Neural cell (in vitro differentiated cells): ENCODE measurements at regions not wholly inside any gene's neighbourhood (a gene's known extent, or its start where the extent isn't known, plus 50 kb on each side); places are given as distances from the start of the nearest gene placed in this dataset.

Source experiments
- H2AFZ ChIP-seq: fragments of 200-600, 300-800 bp; sonication (generic), shearing (Covaris generic); 2 replicates; pipeline ENCODE4 v1.6.0; 2014; ENCODE audit warnings: low read depth, mild to moderate bottlenecking, antibody characterized with exemption, low read length, moderate library complexity
- H3F3A ChIP-seq: fragments of 200-600 bp; shearing (Covaris generic); 2 replicates; pipeline ENCODE4 v1.6.1; 2016; ENCODE audit warnings: mild to moderate bottlenecking, moderate library complexity, mixed read lengths, antibody characterized with exemption, low read length; ENCODE audit not compliant: insufficient read depth, poor library complexity, severe bottlenecking
- H3K27ac ChIP-seq: fragments of 200-600, 300-800 bp; sonication (generic), shearing (Covaris generic); 2 replicates; pipeline ENCODE4 v1.5.1; 2014; ENCODE audit warnings: mild to moderate bottlenecking, low read length, moderate library complexity
- H3K27me3 ChIP-seq: fragments of 300-800, 200-600 bp; sonication (generic), shearing (Covaris generic); 2 replicates; pipeline ENCODE4 v1.6.0; 2014; ENCODE audit warnings: mild to moderate bottlenecking, low read depth, low read length, moderate library complexity; ENCODE audit not compliant: insufficient read depth
- H3K36me3 ChIP-seq: fragments of 300-800, 200-600 bp; sonication (generic), shearing (Covaris generic); 2 replicates; pipeline ENCODE4 v1.5.1; 2014; ENCODE audit warnings: mild to moderate bottlenecking, antibody characterized with exemption, low read length, moderate library complexity; ENCODE audit not compliant: insufficient read depth
- H3K4me2 ChIP-seq: fragments of 300-800, 200-600 bp; sonication (generic), shearing (Covaris generic); 2 replicates; pipeline ENCODE4 v1.6.0; 2014; ENCODE audit warnings: mild to moderate bottlenecking, low read length
- H3K4me3 ChIP-seq: fragments of 300-800, 200-600 bp; sonication (generic), shearing (Covaris generic); 2 replicates; pipeline ENCODE4 v1.5.1; 2014; ENCODE audit warnings: mild to moderate bottlenecking, low read length, moderate library complexity
- H3K79me2 ChIP-seq: fragments of 200-600 bp; shearing (Covaris generic); replicated peaks from 2 replicates; pipeline ENCODE4 v1.6.0; 2014; ENCODE audit warnings: mild to moderate bottlenecking, low read length, moderate library complexity; ENCODE audit not compliant: insufficient read depth
- H3K9ac ChIP-seq: fragments of 300-800, 200-600 bp; sonication (generic), shearing (Covaris generic); 2 replicates; pipeline ENCODE4 v1.6.1; 2016; ENCODE audit warnings: mild to moderate bottlenecking, low read length, mixed read lengths
- H3K9me2 ChIP-seq: fragments of 200-600 bp; shearing (Covaris generic); 2 replicates; pipeline ENCODE4 v1.6.1; 2016; ENCODE audit warnings: mild to moderate bottlenecking, low read length, mixed read lengths; ENCODE audit not compliant: insufficient read depth
- H3K9me3 ChIP-seq: fragments of 200-600, 300-800 bp; sonication (generic), shearing (Covaris generic); 2 replicates; pipeline ENCODE4 v1.6.1; 2016; ENCODE audit warnings: mild to moderate bottlenecking, mixed run types, low read length, moderate library complexity, mixed read lengths
- H4K20me1 ChIP-seq: fragments of 200-600 bp; shearing (Covaris generic); 2 replicates; pipeline ENCODE4 v1.6.1; 2016; ENCODE audit warnings: mild to moderate bottlenecking, mixed run types; ENCODE audit not compliant: insufficient read depth
- EP300 ChIP-seq: fragments of 450-650 bp; conservative IDR thresholded peaks from 2 replicates; pipeline ENCODE4 v1.6.1; 2014; ENCODE audit warnings: antibody characterized with exemption, mild to moderate bottlenecking, moderate library complexity; ENCODE audit not compliant: poor library complexity, severe bottlenecking
- EZH2 ChIP-seq: fragments of 200-600, 300-800 bp; shearing (Covaris generic), sonication (generic); IDR thresholded peaks from 2 replicates; pipeline ENCODE4 v1.6.1; 2014; ENCODE audit warnings: antibody characterized with exemption, low read length, borderline replicate concordance, mild to moderate bottlenecking; ENCODE audit not compliant: insufficient read depth, poor library complexity, severe bottlenecking
- MXI1 ChIP-seq: fragments of 450-650 bp; conservative IDR thresholded peaks from 2 replicates; pipeline ENCODE4 v1.6.1; 2014; ENCODE audit warnings: antibody characterized with exemption, mild to moderate bottlenecking; ENCODE audit not compliant: poor library complexity, severe bottlenecking
- POLR2AphosphoS5 ChIP-seq: IDR thresholded peaks from 2 replicates; pipeline ENCODE4 v1.6.1; 2012
- RAD21 ChIP-seq: fragments of 450-650 bp; conservative IDR thresholded peaks from 2 replicates; pipeline ENCODE4 v1.6.1; 2014; ENCODE audit warnings: antibody characterized with exemption, mild to moderate bottlenecking, moderate library complexity
- SMC3 ChIP-seq: fragments of 450-650 bp; conservative IDR thresholded peaks from 2 replicates; pipeline ENCODE4 v1.6.1; 2014; ENCODE audit warnings: antibody characterized with exemption, mild to moderate bottlenecking, moderate library complexity; ENCODE audit not compliant: poor library complexity
- TAF1 ChIP-seq: IDR thresholded peaks from 2 replicates; pipeline ENCODE4 v1.6.1; 2012; ENCODE audit warnings: low read depth
- TF ChIP-seq, protein P1 (sequence below): IDR thresholded peaks from 2 replicates; pipeline ENCODE4 v1.6.1; 2012; ENCODE audit warnings: borderline replicate concordance
- TF ChIP-seq, protein P2 (sequence below): fragments of 450-650 bp; IDR thresholded peaks from 2 replicates; pipeline ENCODE4 v1.5.1; 2014; ENCODE audit warnings: antibody characterized with exemption, mild to moderate bottlenecking, moderate library complexity; ENCODE audit not compliant: poor library complexity, severe bottlenecking

DNA sequence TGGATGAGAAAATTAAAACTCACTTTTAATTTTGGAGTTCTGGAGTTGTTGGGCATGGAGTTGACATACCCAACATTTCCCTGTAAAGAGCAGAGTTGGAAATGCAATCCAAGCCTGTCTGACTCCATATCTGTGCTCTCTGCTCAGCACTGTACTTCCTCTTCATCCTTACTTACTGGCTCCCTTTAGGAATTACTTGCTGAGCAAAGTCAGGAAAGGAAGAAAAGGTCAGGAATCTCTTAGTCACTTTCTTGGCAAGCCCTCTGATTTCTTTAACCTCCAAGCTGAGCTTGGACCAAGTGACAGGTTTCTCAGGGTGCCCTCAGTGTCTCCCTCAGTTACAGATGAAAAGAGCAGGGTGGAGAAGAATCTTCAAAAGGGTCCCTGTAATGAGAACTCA, 501.5 kb downstream of the ZIC3 start:
- H2AFZ ChIP-seq = no peak overlapping the region
- H4K20me1 ChIP-seq = no peaks in the 10 kb centered on the region
- no peak overlapping the region for H3K4me2 ChIP-seq
- H3K9ac ChIP-seq = no peak overlapping the region
- H3K27ac ChIP-seq = no peak overlapping the region
- H3K36me3 ChIP-seq = no peaks in the 10 kb centered on the region
- H3K79me2 ChIP-seq = no peaks in the 10 kb centered on the region
- TF ChIP-seq RAD21 (no peak), TAF1 (no peak), EZH2 (no peak), POLR2AphosphoS5 (no peak)
- no peaks in the 10 kb centered on the region for H3K27me3 ChIP-seq
- H3K9me2 ChIP-seq = no peaks in the 10 kb centered on the region
- H3F3A ChIP-seq = no peaks in the 10 kb centered on the region
- no peak overlapping the region for H3K4me3 ChIP-seq
- no peaks in the 10 kb centered on the region for H3K9me3 ChIP-seq

DNA sequence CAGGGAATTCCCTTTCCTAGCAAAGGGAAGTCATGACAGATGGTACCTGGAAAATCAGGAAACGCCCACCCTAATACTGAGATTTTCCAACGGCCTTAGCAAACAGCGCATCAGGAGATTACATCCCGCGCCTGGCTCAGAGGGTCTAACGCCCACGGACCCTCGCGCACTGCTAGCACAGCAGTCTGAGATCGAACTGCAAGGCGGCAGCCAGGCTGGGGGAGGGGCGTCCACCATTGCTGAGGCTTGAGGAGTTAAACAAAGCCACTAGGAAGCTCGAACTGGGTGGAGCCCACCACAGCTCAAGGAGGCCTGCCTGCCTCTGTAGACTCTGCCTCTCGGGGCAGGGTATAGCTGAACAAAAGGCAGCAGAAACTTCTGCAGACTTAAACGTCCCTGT, 507.7 kb downstream of the ZIC3 start:
- no peak overlapping the region for H2AFZ ChIP-seq
- no peak for TF ChIP-seq MXI1
- no peak for TF ChIP-seq SMC3
- no peaks in the 10 kb centered on the region for H3K9me2 ChIP-seq

DNA sequence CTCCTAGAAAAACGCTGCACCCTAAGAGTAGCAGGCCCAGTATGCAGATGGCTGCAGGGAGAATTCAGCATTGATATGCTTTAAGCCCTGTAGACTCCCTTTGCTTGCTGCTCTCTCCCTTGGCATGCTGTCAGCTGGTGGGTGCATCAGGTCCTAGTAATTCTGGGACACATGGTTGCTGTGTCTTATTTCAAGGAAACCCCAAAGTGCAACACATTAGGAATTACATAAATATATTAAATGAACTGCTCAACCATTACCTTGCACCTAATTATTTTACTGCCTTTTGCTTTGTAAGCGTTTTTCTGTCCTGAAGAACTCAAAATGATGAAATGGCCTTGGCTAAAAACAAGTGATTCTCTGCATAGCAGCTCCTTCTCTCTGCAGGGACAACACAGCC, 516.3 kb downstream of the ZIC3 start:
- Histone ChIP-seq H3K9me2 (no peaks in the 10 kb centered on the region), H2AFZ (no peak overlapping the region), H4K20me1 (no peaks in the 10 kb centered on the region), H3K27ac (no peak overlapping the region), H3K9ac (no peak overlapping the region), H3F3A (no peaks in the 10 kb centered on the region), H3K9me3 (no peaks in the 10 kb centered on the region), H3K79me2 (no peaks in the 10 kb centered on the region), H3K4me2 (no peak overlapping the region), H3K36me3 (no peaks in the 10 kb centered on the region), H3K4me3 (no peak overlapping the region), H3K27me3 (no peaks in the 10 kb centered on the region)
- TF ChIP-seq RAD21 (no peak), SMC3 (no peak), EZH2 (no peak), TAF1 (no peak), EP300 (no peak), POLR2AphosphoS5 (no peak), MXI1 (no peak)
- TF ChIP-seq, protein P1, sequence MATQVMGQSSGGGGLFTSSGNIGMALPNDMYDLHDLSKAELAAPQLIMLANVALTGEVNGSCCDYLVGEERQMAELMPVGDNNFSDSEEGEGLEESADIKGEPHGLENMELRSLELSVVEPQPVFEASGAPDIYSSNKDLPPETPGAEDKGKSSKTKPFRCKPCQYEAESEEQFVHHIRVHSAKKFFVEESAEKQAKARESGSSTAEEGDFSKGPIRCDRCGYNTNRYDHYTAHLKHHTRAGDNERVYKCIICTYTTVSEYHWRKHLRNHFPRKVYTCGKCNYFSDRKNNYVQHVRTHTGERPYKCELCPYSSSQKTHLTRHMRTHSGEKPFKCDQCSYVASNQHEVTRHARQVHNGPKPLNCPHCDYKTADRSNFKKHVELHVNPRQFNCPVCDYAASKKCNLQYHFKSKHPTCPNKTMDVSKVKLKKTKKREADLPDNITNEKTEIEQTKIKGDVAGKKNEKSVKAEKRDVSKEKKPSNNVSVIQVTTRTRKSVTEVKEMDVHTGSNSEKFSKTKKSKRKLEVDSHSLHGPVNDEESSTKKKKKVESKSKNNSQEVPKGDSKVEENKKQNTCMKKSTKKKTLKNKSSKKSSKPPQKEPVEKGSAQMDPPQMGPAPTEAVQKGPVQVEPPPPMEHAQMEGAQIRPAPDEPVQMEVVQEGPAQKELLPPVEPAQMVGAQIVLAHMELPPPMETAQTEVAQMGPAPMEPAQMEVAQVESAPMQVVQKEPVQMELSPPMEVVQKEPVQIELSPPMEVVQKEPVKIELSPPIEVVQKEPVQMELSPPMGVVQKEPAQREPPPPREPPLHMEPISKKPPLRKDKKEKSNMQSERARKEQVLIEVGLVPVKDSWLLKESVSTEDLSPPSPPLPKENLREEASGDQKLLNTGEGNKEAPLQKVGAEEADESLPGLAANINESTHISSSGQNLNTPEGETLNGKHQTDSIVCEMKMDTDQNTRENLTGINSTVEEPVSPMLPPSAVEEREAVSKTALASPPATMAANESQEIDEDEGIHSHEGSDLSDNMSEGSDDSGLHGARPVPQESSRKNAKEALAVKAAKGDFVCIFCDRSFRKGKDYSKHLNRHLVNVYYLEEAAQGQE = no peak
- TF ChIP-seq, protein P2, sequence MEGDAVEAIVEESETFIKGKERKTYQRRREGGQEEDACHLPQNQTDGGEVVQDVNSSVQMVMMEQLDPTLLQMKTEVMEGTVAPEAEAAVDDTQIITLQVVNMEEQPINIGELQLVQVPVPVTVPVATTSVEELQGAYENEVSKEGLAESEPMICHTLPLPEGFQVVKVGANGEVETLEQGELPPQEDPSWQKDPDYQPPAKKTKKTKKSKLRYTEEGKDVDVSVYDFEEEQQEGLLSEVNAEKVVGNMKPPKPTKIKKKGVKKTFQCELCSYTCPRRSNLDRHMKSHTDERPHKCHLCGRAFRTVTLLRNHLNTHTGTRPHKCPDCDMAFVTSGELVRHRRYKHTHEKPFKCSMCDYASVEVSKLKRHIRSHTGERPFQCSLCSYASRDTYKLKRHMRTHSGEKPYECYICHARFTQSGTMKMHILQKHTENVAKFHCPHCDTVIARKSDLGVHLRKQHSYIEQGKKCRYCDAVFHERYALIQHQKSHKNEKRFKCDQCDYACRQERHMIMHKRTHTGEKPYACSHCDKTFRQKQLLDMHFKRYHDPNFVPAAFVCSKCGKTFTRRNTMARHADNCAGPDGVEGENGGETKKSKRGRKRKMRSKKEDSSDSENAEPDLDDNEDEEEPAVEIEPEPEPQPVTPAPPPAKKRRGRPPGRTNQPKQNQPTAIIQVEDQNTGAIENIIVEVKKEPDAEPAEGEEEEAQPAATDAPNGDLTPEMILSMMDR = no peak

More for the DNA sequence above, 507.7 kb downstream of the ZIC3 start:
- Histone ChIP-seq H3K36me3 (no peaks in the 10 kb centered on the region), H3K9ac (no peak overlapping the region), H3K9me3 (no peaks in the 10 kb centered on the region), H3F3A (no peaks in the 10 kb centered on the region), H3K79me2 (no peaks in the 10 kb centered on the region), H3K27me3 (no peaks in the 10 kb centered on the region), H3K4me3 (no peak overlapping the region), H4K20me1 (no peaks in the 10 kb centered on the region), H3K4me2 (no peak overlapping the region), H3K27ac (no peak overlapping the region)
